ENCODE measurements at regions not wholly inside any gene's neighbourhood (a gene's known extent, or its start where the extent isn't known, plus 50 kb on each side); places are given as distances from the start of the nearest gene placed in this dataset.
A peak's percentile ranks its signal among the peaks of the same experiment; 100 is the strongest.

DNA sequence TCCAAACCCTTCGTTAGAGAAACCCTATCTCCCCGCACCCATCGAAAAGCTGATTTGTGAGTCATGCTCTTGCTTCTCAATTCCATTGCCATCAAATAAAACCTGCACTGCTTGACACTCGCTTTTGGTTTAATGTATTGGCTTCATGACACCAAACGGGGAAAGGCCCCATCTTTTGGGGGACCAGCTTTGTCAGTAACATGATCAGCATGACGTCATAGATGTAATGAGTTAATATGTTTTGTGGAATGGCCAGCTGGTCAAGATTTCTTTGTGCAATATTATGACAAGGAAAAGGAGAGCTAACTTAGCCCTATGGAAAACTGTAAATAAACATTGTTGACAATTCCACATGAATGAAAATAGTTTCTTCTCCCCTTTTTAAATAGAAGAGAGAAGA is 1260.5 kb upstream of the CELF2 start:
- DNase-seq (no peak), ATAC-seq (no peak)

DNA sequence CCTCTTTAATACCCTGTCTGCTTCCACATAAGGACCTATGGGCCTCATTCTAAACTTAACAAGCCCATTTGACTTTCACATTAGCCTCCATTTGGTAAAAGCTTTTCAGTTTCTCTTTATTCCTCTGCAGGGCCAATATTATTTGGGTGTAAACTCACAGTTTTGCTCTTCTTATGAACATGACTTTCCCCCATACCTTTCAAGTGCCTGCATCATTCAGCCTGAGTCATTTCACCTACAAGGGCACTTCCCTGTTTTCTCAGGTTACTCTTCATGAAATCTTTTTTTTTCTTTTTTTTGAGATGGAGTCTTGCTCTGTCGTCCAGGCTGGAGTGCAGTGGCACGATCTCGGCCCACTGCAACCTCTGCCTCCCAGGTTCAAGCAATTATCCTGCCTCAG is 1258.1 kb upstream of the CELF2 start:
- DNase-seq: no peak

DNA sequence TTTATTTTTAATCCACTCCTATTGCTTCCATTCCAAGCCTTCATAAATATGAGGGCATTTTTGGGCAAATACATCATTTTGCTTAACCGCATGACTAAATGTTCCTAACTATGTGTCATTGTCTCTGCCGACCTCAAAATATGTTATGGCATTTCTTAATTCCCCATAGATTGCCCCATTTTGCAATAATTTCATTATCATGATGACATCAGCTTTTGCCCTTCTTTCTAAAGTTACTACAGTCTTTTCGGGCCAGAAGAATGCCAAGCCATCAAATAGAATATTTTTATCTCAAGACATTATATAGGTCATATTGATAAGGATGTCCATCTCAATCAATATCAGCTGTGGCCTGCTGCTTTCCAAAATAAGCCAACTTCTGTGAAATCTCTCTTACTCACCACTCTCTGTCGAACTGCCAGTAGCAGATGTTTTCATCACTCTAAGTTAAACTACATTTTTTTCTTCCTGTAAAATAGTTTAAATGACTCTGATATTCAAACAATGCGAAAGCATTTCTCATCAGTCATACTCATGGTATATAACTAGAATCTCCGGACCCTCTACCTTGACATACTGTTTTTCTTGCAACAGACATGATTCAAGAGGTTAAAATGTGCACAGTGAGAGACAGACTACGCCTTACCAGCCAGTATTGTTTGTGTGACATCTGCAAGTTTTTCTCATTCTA is 1254.6 kb upstream of the CELF2 start:
- ATAC-seq: no peak
- no peak for DNase-seq

More for the DNA sequence above, 1258.1 kb upstream of the CELF2 start:
- ATAC-seq: no peak

DNA sequence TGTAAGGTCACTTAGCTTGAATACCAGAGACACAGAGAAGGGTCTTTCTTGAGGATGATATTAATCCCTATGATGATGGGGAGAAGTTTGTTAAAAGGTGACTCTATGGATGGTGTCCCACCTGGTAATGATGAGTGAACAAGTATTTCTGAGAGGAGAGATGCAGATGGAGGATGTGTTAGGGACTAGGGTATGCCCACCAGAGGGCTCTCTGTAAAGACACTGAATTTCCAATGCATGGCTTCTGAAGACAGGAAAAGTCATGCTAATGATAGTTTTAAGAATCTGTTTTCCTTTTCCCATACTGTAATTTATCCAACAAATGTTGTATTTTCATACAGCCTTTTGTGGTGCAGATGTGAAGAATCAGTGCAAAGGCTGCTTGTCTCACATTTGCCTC is 1250.9 kb upstream of the CELF2 start:
- no peak for DNase-seq
- ATAC-seq: no peak

DNA sequence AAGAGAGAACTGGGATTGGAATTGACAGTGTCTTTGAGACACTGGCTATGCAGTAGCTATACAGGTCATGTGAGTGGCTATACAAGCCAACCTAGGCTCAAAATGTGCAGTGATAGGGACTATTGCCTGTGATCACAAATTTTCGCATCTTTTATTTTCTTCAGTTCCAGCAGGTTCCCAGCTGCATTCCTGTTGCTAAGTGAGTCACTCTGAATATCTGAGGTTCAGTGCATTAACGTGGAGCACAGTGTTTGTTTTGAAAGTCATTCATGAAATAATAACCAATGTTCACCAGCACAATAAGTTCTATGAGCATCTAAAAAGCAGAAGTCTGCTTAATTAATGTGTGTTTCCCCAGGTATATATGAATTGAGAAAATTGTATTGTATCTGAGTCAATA is 1236.0 kb upstream of the CELF2 start:
- DNase-seq: no peak

DNA sequence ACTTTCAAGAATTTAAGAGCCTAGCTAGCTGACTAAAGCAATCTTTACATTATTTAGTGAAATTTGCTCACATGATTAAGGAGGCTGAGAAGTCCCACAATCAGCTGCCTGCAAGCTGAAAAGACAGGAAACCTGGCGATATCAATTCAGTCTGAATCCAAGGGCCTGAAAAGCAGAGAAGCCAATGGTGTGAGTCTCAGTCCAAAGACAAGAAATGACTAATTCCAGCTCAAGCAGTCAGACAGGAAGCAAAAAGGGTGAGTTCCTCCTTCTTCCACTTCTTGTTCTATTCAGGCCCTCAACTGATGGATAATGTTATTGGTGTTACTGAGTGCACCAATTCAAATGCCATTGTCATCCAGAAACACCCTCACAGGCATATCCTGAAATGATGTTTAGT is 1231.6 kb upstream of the CELF2 start:
- ATAC-seq (no peak), DNase-seq (no peak)

More for the DNA sequence above, 1236.0 kb upstream of the CELF2 start:
- no peak for ATAC-seq

DNA sequence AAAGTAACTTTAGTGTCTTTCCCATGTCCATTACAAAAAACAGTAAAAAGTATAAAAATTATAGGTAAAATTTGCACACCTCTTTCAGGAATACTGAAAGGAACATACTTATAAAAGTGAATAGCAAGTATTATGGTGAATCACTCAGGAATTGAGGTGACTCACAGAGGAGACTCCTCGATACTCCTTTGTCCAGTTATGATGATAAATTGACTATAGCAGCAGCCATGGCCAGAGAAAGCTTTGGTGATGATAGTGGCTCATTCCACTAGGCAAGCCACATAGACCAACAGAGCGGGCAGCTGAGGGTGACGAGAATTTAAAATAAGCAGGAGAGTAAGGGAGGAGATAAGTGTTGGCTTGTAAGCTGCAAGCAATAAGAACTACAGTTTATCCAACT is 1231.1 kb upstream of the CELF2 start:
- no peak for ATAC-seq
- DNase-seq: no peak

DNA sequence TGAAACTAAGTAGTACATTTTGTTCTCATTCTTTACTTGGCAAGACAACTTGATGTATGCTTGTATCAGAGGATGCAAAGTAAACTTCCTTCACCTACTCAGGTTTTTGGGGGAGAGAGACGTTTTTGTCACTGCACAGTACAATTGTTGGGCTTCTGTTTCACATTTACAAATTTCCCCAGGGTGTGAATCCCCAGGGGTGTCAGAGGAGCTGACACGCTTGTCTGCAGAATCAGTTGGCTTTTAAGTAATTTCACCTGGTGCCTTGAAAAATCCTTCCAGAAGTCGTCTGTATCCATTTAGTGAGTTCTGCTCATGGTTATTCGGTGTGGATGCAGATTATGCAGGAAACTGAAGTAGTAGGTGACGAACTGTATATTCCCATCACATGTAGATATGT is 1227.7 kb upstream of the CELF2 start:
- DNase-seq: no peak
- no peak for ATAC-seq

DNA sequence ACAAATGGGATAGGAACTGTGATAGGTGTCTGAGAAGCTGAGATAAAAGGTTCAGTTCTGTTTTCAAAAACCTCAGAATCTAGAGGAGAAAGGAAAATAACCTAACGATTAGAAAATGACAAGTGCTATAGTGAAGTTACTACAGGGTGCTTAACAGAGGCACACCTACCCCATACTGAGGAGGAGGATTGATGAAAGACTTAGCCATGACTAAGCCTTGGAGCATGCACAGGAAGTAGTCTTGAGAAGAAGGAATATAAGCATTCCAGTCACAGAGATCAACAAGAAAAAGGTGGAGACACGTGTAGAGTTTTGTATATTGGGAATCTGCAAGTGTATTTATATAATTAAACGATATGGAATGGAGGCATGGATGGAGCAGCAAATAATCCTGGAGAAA is 1225.5 kb upstream of the CELF2 start:
- ATAC-seq: no peak
- DNase-seq: no peak

DNA sequence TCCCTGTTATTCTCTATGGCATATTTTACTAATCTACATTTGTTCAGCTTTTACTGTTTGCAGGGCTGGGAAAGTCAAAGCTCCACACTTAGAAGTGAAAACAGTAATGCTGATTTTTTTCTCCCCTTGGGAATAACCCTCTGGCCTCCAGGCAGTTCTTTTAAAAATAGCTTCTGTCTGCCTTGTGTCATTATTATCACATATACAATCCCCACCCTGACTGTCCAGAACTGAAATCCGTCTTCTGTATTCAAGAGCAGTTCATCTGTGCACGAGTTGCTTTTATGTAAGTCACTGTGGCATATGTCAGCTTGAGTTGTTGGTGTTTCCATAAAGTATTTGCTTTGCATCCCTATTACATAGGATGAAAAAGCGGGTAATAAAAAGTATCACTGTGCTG is 1221.1 kb upstream of the CELF2 start:
- no peak for DNase-seq
- no peak for ATAC-seq

DNA sequence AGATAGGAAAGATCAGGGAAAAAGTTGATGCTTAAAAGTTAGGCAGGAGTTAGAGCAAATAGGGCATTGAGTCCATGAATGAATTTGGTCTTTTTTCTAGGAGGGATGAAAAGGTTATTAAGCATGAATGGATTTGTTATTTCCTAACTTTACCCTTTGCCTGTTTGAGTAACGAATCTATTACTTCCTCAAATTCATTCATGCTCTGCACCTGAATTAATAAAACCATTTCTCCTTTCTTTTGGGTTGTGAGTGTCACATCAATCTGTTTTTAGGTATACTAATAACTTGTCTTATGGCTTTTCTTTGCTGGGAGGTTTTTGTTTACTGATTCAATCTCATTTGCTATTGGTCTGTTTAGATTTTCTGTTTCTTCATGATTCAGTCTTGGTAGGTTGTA is 1217.7 kb upstream of the CELF2 start:
- ATAC-seq (no peak), DNase-seq (no peak)

DNA sequence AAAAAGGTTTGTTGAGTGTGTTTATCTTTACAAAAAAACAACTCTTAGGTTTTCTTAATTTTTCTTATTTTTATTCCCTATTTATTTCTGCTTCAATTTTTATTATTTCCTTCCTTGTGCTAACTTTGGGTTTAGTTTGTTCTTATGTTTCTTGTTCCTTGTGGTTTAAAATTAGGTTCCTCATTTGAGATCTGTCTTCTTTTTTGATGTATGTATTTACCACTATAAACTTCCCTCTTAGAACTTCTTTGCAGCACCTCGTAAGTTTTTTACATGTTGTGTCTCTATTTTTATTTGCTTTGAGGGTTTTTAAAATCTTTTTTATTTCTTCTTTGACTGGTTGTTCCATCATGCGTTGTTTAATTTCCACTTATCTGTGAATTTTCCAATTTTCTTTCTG is 1217.1 kb upstream of the CELF2 start:
- ATAC-seq: no peak
- no peak for DNase-seq

DNA sequence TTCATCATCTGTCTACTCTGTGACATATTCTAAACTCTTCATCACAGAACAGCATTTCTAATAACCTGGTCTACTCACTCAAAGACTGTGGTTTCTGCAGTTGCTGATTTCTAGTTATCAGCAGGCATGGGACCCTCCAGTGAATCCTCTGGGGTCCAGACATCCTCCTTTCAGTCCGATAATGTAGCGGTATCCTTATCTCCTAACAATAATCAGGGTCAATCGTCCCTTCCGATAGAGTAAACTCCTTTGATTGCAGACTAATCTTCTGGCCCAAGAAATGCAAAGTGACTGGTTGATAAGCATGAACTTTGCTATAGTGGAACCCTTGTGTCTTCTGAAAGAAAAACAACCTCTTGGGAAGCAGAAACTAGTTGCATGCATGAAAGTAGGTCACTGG is 1209.8 kb upstream of the CELF2 start:
- ATAC-seq (no peak), DNase-seq (no peak)

DNA sequence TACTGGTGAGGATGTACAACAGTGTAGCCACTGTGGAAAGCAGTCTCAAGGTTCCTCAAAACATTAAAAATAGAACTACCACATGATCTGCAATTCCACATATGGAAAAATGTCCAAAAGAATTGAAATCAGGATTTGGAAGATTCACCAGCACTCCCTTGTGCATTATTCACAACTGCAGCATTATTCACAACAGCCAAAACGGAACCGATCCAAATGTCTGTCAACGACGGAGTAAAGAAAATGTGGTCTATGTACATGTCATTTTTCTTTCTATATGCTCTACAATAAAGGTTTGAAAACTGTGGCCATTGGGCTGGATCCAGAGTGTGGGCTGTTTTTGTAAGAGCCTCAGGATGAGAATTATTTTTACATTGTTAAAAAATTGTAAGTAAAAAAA is 1206.1 kb upstream of the CELF2 start:
- ATAC-seq (no peak), DNase-seq (no peak)

DNA sequence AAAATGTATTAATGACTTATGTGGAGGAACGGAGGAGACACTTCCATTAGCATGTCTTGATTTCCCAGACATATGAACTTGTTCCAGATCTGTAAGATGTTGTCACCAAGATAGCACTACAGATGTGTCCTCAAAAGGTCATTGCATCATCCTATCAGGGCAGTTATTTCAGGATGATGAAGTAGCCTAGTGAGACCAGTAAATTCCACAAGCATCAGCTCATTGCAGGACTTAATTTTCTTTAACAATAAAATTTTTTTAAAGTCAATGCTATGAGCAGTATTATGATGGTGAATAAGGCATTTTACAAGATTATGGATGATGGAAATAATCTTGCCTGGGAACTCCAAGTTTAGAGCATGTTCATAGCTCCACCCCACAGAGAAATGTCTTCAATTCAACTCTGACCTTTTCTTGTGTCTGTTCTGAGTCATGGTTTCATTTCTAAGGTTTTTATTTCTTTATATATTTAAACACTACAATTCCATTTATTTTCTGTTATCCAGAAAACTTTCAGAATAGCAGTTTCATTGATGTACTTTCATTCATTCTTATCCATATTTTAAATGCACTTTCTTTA is 1203.3 kb upstream of the CELF2 start:
- ATAC-seq (no peak), DNase-seq (no peak)

DNA sequence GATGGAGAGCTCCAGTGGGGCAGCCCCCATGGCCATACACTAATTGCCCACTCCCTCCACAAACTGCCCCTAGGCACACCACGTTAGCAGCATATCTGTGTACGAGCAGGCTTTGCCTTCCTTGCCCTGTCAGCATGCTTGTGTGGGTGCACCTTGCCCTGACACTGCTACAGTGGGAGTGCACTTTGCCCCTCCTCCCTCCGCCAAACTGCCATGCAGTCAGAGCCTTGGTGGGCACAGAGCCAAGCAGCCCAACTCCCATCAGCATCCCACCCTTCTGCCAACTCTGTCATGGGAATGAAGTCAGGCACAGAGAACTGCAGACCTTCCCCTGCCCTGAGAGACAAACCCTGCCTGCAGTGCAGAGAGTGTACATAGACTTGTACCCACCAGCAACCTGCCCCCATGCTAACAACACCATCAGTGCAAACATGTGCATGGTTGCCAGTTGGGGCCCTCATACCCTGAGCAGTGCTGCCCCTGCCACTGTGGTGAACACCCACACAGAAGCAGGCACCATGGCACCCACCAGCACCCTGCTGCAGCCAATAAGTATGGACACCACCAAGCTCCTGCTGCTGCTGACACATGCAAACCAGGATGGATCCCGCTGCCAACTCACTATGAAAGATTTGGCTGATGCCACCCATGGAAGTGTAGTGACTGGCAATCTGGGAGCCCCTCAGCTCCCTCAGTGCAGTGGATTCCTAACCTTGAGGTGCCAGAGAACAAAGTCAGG is 1197.7 kb upstream of the CELF2 start:
- ATAC-seq (peak; percentile 6), DNase-seq (no peak)

DNA sequence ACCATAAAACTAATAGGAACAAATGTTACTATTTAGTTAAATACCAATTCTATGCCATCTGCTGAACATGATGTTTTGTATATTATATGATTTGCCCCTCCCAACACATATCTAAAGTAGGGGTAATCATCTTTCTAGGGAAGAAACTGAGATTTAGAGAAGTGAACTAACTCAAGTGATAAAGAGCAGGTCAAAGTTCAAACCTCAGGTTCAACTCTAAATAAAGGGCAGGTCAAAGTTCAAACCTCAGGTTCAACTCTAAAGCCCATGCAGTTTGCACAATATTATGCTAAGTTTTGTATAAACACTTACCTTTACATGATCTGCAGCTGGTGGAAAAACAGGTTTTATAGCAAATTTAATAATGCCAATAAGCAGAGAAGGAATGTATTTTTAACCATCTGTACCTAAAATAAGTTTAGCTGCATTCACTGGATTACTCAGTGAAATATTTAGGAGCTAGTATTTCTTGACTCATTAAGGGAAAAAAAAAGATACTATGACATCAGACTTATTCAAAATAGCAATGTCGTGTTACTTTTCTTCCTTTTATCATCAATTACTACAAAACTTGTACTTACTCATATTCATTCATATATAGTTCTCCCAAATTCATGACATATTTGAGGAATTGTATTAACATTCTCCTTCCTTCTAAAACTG is 1194.3 kb upstream of the CELF2 start:
- no peak for ATAC-seq
- no peak for DNase-seq

DNA sequence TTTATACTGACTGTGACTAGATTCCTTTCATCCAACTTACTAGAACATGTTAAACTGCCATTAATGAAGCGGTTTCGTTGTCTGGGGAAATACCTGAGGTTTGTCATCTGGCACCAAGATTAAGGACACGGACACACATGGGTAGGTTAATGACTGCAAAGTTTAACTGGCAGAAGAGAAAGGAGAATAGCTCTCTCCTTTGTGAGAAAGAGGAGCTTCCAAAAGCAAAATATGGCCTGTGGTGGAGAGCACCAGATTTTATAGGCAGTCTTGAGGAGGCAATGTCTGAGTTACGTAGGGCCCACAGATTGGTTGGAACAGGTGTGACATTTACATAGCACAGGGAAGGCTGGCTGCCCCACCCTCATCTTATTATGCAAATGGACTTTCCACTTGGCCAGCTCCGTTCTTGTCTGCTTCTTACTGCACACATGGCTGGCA is 1193.0 kb upstream of the CELF2 start:
- DNase-seq: no peak
- no peak for ATAC-seq

DNA sequence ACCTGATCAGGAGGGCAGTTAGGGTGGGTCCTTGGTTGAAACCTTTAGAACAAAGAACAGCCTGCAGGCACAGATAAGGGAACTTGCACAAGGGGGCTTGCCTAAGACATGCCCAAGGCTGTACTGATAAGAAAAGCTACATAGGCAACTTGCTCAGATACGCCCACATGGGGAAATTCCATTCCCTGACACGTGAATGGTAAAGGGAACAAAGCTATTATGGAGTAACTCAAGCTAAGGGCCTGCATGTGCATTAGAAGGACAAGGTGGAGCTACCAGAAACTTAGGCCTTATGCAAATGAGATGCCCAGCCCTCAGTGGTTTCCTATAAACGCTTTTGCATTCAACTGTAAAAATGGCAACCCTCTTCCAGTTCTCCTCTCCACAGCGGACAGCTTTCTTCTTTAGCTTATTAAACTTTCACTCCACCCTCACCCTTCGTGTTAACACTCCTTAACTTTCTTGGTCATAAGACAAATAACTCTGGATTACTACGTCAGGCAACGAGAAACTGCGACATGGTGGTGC is 1192.1 kb upstream of the CELF2 start:
- ATAC-seq (no peak), DNase-seq (no peak)

DNA sequence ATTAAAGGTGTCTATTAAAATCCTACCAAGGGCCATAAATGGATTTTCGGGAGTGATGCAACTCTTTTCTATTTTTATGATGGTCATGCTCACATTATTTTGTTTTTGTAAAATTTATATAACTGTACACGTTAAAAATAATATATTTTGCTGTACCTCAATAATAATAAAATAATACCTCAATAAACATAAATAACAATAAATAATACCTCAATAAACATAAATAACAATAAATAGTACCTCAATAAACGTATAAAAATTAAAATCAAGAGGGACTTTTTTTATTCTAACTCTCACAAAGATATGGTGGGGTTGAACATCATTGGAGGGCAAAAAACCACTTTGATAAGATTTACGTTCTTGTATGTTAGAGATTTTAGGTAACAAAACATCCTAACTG is 1189.6 kb upstream of the CELF2 start:
- no peak for ATAC-seq
- no peak for DNase-seq

DNA sequence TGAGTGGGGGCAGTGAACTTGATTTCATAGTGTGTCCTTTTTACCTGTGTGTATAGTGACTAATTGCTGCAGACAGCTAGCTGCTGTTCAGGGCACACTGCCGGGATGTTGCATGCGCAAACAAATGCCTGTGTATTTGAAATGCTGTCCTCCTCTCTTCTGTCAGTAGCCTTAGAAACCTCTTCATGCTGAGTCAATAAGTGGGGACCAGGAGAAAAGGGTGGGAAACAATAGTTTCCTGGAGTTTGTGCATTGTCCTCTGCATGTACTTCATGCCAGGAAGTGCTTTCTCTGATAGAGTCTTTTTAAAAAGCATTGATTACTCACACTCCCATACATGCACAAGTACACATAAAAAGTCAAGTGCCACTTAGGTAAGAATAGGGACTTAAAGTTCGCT is 1183.7 kb upstream of the CELF2 start:
- DNase-seq (no peak), ATAC-seq (no peak)

DNA sequence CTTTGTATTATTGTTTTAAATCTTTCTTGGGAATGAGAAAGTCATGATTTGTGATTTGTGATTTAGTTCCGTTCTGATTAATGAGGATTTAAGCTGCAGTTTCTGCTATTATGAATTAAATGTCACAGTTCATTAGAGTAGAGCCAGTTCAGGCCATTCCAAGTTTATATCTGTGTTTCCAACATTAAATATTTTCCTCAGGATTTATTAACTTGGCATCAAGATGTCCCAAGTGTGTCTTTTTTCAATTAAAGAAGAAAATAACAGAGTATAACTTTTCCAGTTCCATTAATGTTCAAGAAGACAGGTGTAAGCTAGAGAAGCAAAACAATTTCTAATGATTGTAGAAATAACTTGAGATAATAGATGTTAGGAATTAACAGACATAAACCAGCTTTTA is 1183.2 kb upstream of the CELF2 start:
- DNase-seq (no peak), ATAC-seq (no peak)

DNA sequence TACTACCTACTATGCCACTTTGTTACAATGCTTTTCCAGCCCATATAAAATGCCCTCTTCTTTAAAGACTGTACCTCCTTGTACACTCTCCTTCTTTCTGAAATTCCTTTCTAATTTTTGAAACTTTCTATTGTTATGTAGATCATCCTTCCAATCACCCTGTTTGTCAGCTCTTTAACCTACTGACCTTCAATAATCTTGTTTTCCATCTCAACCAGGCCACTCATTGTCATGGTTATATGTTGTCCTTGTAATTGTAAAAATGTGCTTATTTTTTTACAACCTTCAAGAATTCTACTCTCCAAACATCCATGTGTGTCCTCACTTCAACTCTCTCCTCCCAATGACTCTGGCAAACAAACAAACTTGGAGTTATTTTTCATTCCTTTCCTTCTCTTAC is 1172.6 kb upstream of the CELF2 start:
- ATAC-seq (no peak), DNase-seq (no peak)

Data from stimulated activated naive CD8-positive, alpha-beta T cell treated with anti-CD3 and anti-CD28 coated beads, Interleukin-15, Interleukin-2, amounts not matched to agents 100 U/mL and 50 U/mL, for 24 hours (primary cell).